Osteoblast (primary cell): ENCODE measurements at regions not wholly inside any gene's neighbourhood (a gene's known extent, or its start where the extent isn't known, plus 50 kb on each side); places are given as distances from the start of the nearest gene placed in this dataset.

Source experiments
- DNase-seq: peaks from one replicate; pipeline ENCODE4 v3.0.0; 2011; ENCODE audit warnings: low spot score, mixed read lengths; ENCODE audit not compliant: insufficient read length; ENCODE audit errors: missing footprints
- H2AFZ ChIP-seq: 2 replicates; pipeline ENCODE4 v1.6.0; 2011; ENCODE audit warnings: mild to moderate bottlenecking, low read length
- H3K27ac ChIP-seq: 2 replicates; pipeline ENCODE4 v1.5.1; 2011; ENCODE audit warnings: mild to moderate bottlenecking, low read depth, low read length, moderate library complexity
- H3K27me3 ChIP-seq: 2 replicates; pipeline ENCODE4 v1.6.0; 2012; ENCODE audit warnings: mild to moderate bottlenecking, control low read depth, inconsistent platforms, low read length, moderate library complexity; ENCODE audit not compliant: insufficient read depth
- H3K36me3 ChIP-seq: 2 replicates; pipeline ENCODE4 v1.5.1; 2011; ENCODE audit warnings: mild to moderate bottlenecking, low read length, control low read depth, moderate library complexity; ENCODE audit not compliant: insufficient read depth
- H3K4me1 ChIP-seq: 2 replicates; pipeline ENCODE4 v1.5.1; 2011; ENCODE audit warnings: mild to moderate bottlenecking, low read length, control low read depth, moderate library complexity; ENCODE audit not compliant: insufficient read depth
- H3K4me2 ChIP-seq: 2 replicates; pipeline ENCODE4 v1.6.0; 2011; ENCODE audit warnings: mild to moderate bottlenecking, low read length; ENCODE audit not compliant: insufficient read depth
- H3K4me3 ChIP-seq: fragments of 200-600 bp; sonication (generic); 3 replicates; pipeline ENCODE4 v1.5.1; 2012; ENCODE audit warnings: mild to moderate bottlenecking, low read length, inconsistent platforms; ENCODE audit not compliant: insufficient read depth
- H3K79me2 ChIP-seq: 2 replicates; pipeline ENCODE4 v1.6.0; 2012; ENCODE audit warnings: mild to moderate bottlenecking, low read length, control low read depth, inconsistent platforms; ENCODE audit not compliant: insufficient read depth
- H3K9me3 ChIP-seq: 2 replicates; pipeline ENCODE4 v1.5.1; 2011; ENCODE audit warnings: low read depth, low read length, control low read depth
- H4K20me1 ChIP-seq: 2 replicates; pipeline ENCODE4 v1.6.0; 2012; ENCODE audit warnings: mild to moderate bottlenecking, low read length, control low read depth; ENCODE audit not compliant: insufficient read depth
- CTCF ChIP-seq: IDR thresholded peaks from 2 replicates; pipeline ENCODE4 v1.5.1; 2011; ENCODE audit warnings: mild to moderate bottlenecking, low read depth, low read length, moderate library complexity; ENCODE audit errors: extremely low read depth

GRCh38 chr19:13623716-13624710 lies 117.7 kb upstream of the CACNA1A start:
- Histone ChIP-seq H3K27ac (no peak overlapping the region), H2AFZ (peak overlapping the region; percentile 56), H3K9me3 (no peaks in the 10 kb centered on the region), H3K36me3 (no peaks in the 10 kb centered on the region), H4K20me1 (no peaks in the 10 kb centered on the region), H3K79me2 (no peaks in the 10 kb centered on the region), H3K4me2 (peak overlapping the region; percentile 20), H3K4me3 (no peak overlapping the region), H3K4me1 (peaks cover 8% of the 10 kb centered on the region), H3K27me3 (peaks cover 20% of the 10 kb centered on the region)
- no peak for DNase-seq
- no peak for TF ChIP-seq CTCF

DNA sequence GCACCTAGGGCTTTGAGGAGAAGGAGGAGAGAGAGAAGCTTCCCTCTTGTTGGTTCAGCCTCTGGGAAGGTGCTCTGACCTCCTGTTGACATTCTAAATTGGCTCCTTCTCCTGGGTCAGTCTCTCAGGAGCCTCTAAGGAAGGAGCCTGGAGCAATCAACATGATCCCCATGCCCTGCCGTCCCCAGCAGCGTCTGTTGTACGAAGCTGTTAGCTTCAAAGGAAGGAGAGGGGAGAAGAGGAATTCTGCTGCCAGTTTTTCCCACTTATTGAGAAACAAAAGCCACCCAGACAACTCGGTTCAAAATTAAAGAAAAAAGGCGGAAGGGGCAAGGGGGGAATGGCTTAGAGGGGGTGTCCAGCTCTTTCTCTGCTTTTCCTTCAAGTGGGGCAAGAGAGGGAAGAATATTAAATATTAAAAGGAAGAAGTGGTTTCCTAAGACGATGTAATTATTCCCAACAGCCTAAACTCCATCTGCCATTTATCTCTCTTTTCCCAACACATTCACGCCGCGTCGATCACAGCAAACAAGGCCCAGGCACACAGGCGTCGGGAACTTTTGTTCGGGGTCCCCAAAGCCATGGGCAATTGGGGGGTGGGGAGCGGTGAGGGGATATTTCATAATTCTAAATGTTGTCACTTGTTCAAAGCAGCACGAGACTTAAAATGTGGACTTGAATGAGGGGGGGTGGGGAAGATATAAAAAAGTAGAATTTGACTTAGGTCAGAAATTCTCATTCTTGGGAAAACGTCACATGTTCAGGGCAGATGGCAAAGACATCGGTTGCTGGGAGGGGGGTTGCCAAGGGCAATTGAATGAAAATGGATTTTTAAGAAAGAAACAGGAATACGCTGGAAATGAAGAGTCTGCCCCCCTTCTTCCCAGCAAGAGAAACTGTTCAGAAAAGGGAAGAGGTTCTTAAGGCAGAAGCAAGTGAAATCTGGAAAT lies 116.8 kb upstream of the CACNA1A start:
- Histone ChIP-seq H3K4me2 (no peak overlapping the region), H3K36me3 (no peaks in the 10 kb centered on the region), H2AFZ (no peak overlapping the region), H4K20me1 (no peaks in the 10 kb centered on the region), H3K4me3 (no peak overlapping the region), H3K79me2 (no peaks in the 10 kb centered on the region), H3K27me3 (peaks cover 25% of the 10 kb centered on the region), H3K27ac (no peak overlapping the region), H3K9me3 (no peaks in the 10 kb centered on the region), H3K4me1 (peaks cover 8% of the 10 kb centered on the region)
- no peak for TF ChIP-seq CTCF
- DNase-seq = no peak

GRCh38 chr19:13621413-13621812 lies 115.1 kb upstream of the CACNA1A start:
- Histone ChIP-seq H3K27me3 (peaks cover 25% of the 10 kb centered on the region), H3K9me3 (no peaks in the 10 kb centered on the region), H4K20me1 (no peaks in the 10 kb centered on the region), H2AFZ (peak overlapping the region; percentile 23), H3K27ac (peak overlapping the region; percentile 47), H3K36me3 (no peaks in the 10 kb centered on the region), H3K79me2 (no peaks in the 10 kb centered on the region), H3K4me1 (peaks cover 8% of the 10 kb centered on the region), H3K4me3 (no peak overlapping the region), H3K4me2 (no peak overlapping the region)
- DNase-seq = peak; percentile 90
- TF ChIP-seq CTCF = peak; percentile 32

DNA sequence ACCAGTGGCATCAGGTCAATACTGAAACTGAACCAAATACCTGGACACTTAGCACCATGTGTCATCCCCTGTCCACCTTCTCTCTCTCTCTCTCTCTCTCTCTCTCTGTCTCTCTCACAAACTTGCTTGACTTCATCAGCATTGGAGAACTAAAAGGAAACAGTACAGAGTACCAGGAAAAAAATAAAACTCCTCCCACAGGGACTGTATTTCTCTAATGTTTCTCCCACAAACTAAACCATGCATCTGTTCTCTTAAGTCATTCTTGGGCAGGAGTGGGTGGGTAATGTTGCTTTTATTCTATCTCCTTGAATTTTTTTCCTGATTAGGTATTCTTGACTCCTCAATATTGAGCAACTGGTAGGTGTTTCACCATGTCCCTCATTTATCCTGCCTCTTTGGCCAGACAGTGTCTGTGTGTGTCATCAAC lies 112.9 kb upstream of the CACNA1A start:
- no peak overlapping the region for H2AFZ ChIP-seq
- no peak overlapping the region for H3K27ac ChIP-seq
- no peaks in the 10 kb centered on the region for H3K79me2 ChIP-seq
- no peaks in the 10 kb centered on the region for H3K9me3 ChIP-seq
- no peaks in the 10 kb centered on the region for H3K36me3 ChIP-seq
- TF ChIP-seq CTCF = no peak
- H3K4me1 ChIP-seq = peaks cover 8% of the 10 kb centered on the region
- peaks cover 21% of the 10 kb centered on the region for H3K27me3 ChIP-seq
- no peak overlapping the region for H3K4me3 ChIP-seq
- H3K4me2 ChIP-seq = no peak overlapping the region
- H4K20me1 ChIP-seq = no peaks in the 10 kb centered on the region
- peak; percentile 56 for DNase-seq
